ENCODE measurements at regions not wholly inside any gene's neighbourhood (a gene's known extent, or its start where the extent isn't known, plus 50 kb on each side); places are given as distances from the start of the nearest gene placed in this dataset.
"Not testable (repeated sequence)": the region's sequence is repeated elsewhere in the genome, so short reads cannot be mapped to it uniquely, and the experiment has no call there.

DNA sequence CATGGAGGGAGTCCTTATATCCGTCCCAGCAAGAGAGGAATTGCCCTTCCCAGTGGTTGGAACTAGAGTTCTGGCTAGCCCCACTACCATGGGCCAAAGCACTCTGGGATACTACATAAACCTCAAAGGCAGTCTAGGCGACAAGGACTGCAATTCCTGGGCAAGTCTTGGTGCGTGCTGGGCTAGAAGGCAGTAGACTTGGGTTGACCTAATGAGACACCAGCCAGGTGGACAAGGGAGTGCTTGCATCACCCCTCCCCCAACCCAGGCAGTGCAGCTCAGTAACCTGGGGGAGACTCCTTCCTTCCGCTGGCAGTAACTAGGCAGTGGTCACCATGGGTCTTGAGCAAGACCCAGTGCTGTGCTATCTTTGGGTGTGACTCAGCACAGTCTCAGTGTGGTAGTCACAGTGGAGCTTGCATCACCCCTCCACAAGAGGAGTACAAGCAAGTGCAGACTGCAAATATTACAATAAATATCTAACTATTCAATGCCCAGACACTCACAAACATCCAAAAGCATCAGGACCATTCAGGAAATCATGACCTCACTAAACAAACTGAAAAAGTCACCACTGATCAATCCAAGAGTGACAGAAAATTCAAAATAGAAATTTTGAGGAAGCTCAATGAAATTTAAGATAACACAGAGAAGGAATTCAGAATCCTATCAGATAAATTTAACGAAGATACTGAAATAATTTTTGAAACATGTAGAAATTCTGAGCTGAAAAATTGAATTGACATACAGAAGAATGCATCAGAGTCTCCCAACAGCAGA is 84.7 kb upstream of the LYPLAL1 start:
- Histone ChIP-seq H3K4me3 (ENCODE audit: low read length) (no peak overlapping the region), H3K36me3 (ENCODE audit: control insufficient read depth, insufficient read depth, low read length) (no peaks in the 10 kb centered on the region), H3K27me3 (ENCODE audit: control insufficient read depth, insufficient read depth, low read length) (no peaks in the 10 kb centered on the region), H3K9ac (ENCODE audit: low read length) (no peak overlapping the region), H3K27ac (ENCODE audit: low read depth, low read length) (no peak overlapping the region), H3K4me1 (ENCODE audit: control insufficient read depth, insufficient read depth, low read length) (no peaks in the 10 kb centered on the region)

DNA sequence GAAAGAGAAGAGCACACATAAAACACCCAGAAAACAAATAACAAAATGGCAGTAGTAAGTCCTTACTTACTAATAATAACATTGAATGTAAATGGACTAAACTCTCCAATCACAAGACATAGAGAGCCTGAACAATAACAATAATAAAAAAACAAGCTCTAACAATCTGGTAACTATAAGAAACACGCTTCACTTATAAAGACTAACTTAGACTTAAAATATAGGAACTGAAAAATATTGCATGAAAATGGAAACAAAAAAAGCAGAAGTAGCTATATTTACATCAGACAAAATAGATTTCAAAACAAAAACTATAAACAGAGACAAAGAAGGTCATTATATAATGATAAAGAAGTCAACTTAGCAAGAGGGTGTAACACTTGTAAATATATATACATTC is 83.1 kb upstream of the LYPLAL1 start:
- Histone ChIP-seq H3K4me1 (ENCODE audit: control insufficient read depth, insufficient read depth, low read length) (no peaks in the 10 kb centered on the region), H3K27me3 (ENCODE audit: control insufficient read depth, insufficient read depth, low read length) (no peaks in the 10 kb centered on the region), H3K9ac (ENCODE audit: low read length) (no peak overlapping the region), H3K36me3 (ENCODE audit: control insufficient read depth, insufficient read depth, low read length) (no peaks in the 10 kb centered on the region), H3K27ac (ENCODE audit: low read depth, low read length) (no peak overlapping the region), H3K4me3 (ENCODE audit: low read length) (no peak overlapping the region)

DNA sequence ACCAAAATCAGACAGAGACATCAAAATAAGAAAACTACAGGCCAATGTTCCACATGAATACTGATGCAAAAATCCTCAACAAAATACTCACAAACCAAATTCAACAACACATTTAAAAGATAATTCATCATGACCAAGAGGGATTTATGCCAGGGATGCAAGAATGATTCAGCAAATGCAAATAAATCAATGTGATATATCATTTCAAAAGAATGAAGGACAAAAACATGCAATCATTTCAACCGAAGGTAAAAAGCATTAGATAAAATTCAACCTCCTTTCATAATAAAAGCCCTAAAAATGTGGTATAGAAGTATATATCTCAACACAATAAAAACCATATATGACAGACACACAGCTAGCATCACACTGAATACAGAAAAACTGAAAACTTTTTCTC is 81.5 kb upstream of the LYPLAL1 start:
- Histone ChIP-seq H3K27ac (ENCODE audit: low read depth, low read length) (no peak overlapping the region), H3K9ac (ENCODE audit: low read length) (no peak overlapping the region), H3K4me3 (ENCODE audit: low read length) (no peak overlapping the region), H3K36me3 (ENCODE audit: control insufficient read depth, insufficient read depth, low read length) (no peaks in the 10 kb centered on the region), H3K4me1 (ENCODE audit: control insufficient read depth, insufficient read depth, low read length) (no peaks in the 10 kb centered on the region), H3K27me3 (ENCODE audit: control insufficient read depth, insufficient read depth, low read length) (no peaks in the 10 kb centered on the region)

DNA sequence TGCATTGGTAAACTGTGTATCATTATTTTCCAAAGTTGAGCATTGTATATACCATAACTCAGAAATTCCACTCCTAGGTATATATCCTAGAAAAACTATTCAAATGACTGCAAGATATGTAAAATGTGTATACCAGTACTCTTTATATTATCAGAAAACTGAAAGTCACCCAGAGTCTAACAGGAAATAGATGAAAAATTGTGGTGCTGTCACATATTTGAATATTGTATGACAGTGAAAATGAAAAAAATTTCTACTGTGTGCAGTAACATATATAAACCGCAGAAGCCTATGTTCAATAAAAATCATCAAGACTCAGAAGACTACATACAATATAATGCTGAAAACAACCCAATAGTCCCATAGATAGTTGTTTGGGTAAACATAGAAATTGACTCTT is 74.4 kb upstream of the LYPLAL1 start:
- H3K9ac ChIP-seq (ENCODE audit: low read length), result no peak overlapping the region
- no peak overlapping the region for H3K4me3 ChIP-seq (ENCODE audit: low read length)
- H3K27ac ChIP-seq (ENCODE audit: low read depth, low read length), result no peak overlapping the region
- no peaks in the 10 kb centered on the region for H3K36me3 ChIP-seq (ENCODE audit: control insufficient read depth, insufficient read depth, low read length)
- no peaks in the 10 kb centered on the region for H3K27me3 ChIP-seq (ENCODE audit: control insufficient read depth, insufficient read depth, low read length)
- H3K4me1 ChIP-seq (ENCODE audit: control insufficient read depth, insufficient read depth, low read length), result no peaks in the 10 kb centered on the region

DNA sequence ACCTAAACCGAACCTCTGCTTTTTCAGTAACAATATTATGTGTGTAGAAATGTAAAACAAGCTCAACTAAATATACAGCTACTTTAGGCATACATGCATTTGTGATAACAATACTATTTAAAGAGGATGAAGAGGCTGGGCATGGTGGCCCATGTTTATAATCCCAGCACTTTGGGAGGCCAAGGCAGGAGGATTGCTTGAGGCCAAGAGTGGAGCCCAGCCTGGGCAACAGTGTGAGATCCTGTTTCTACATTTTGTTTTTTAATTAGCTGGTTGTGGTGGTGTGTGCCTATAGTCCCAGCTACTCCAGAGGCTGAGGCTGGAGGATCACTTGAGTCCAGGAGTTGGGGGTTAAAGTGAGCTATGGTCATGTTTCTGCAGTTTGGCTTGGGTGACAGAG is 73.6 kb upstream of the LYPLAL1 start:
- Histone ChIP-seq H3K27ac (ENCODE audit: low read depth, low read length) (no peak overlapping the region), H3K9ac (ENCODE audit: low read length) (no peak overlapping the region), H3K4me1 (ENCODE audit: control insufficient read depth, insufficient read depth, low read length) (no peaks in the 10 kb centered on the region), H3K36me3 (ENCODE audit: control insufficient read depth, insufficient read depth, low read length) (no peaks in the 10 kb centered on the region), H3K27me3 (ENCODE audit: control insufficient read depth, insufficient read depth, low read length) (no peaks in the 10 kb centered on the region), H3K4me3 (ENCODE audit: low read length) (no peak overlapping the region)

DNA sequence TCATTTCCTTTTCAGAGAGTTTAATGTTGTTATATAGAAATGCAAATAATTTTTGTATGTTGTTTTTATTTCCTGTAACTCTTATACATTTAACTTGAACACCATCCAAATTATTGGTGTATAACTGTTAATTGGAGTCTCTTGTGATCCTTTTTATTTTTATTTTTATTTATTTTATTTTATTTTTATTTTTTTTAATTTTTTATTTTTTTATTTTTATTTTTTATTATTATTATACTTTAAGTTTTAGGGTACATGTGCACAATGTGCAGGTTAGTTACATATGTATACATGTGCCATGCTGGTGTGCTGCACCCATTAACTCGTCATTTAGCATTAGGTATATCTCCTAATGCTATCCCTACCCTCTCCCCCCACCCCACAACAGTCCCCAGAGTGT is 71.2 kb upstream of the LYPLAL1 start:
- H3K27me3 ChIP-seq (ENCODE audit: control insufficient read depth, insufficient read depth, low read length); H3K4me3 ChIP-seq (ENCODE audit: low read length); H3K36me3 ChIP-seq (ENCODE audit: control insufficient read depth, insufficient read depth, low read length); H3K9ac ChIP-seq (ENCODE audit: low read length); H3K27ac ChIP-seq (ENCODE audit: low read depth, low read length); H3K4me1 ChIP-seq (ENCODE audit: control insufficient read depth, insufficient read depth, low read length): not testable (repeated sequence)

DNA sequence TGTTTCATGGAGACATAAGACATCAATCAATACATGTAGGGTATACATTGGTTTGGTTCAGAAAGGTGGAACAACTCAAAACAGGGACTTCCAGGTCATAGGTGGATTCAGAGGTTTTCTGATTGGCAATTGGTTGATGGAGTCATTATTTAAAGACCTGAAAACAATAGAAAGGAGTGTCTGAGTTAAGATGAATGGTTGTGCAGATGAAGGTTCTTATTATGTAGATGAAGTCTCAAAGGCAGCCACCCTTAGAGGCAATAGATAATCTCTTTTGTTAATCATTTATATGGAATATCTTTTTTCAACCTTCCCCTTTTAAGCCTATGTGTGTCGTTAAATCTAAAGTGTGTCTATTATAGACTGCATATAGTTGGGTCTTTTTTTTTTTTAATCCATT is 67.8 kb upstream of the LYPLAL1 start:
- Histone ChIP-seq H3K36me3 (ENCODE audit: control insufficient read depth, insufficient read depth, low read length) (no peaks in the 10 kb centered on the region), H3K27ac (ENCODE audit: low read depth, low read length) (no peak overlapping the region), H3K27me3 (ENCODE audit: control insufficient read depth, insufficient read depth, low read length) (no peaks in the 10 kb centered on the region), H3K4me1 (ENCODE audit: control insufficient read depth, insufficient read depth, low read length) (no peaks in the 10 kb centered on the region), H3K4me3 (ENCODE audit: low read length) (no peak overlapping the region), H3K9ac (ENCODE audit: low read length) (no peak overlapping the region)

DNA sequence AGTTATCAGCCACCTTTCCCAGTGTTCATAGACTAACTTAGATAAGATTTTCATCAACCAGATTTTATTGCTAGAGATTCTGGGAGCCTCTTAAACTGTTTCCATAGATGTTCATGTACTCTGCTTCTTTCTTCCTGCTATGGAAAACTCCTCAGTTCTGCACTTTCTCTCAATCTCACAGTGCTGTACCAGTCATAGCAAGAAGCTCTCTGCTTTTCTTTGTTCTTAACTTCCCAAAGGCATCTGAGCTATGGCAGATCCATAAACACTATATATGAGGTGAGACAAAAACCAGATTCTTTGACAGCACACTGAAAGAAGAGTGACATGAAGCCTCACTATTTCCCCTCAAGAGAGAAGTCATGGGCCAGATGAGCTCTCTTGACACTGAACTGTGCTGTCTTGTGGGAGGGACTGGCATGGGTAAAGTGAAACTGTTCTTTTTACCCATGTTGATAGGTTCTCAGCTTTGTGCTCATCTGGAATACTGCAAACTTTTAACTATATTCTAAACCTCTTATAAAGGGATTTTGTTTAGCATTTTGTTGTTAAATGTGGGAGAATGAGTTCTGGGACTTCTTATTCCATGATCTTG is 64.2 kb upstream of the LYPLAL1 start:
- no peaks in the 10 kb centered on the region for H3K27me3 ChIP-seq (ENCODE audit: control insufficient read depth, insufficient read depth, low read length)
- H3K4me1 ChIP-seq (ENCODE audit: control insufficient read depth, insufficient read depth, low read length), result no peaks in the 10 kb centered on the region
- H3K4me3 ChIP-seq (ENCODE audit: low read length), result no peak overlapping the region
- no peaks in the 10 kb centered on the region for H3K36me3 ChIP-seq (ENCODE audit: control insufficient read depth, insufficient read depth, low read length)
- no peak overlapping the region for H3K9ac ChIP-seq (ENCODE audit: low read length)
- no peak overlapping the region for H3K27ac ChIP-seq (ENCODE audit: low read depth, low read length)

DNA sequence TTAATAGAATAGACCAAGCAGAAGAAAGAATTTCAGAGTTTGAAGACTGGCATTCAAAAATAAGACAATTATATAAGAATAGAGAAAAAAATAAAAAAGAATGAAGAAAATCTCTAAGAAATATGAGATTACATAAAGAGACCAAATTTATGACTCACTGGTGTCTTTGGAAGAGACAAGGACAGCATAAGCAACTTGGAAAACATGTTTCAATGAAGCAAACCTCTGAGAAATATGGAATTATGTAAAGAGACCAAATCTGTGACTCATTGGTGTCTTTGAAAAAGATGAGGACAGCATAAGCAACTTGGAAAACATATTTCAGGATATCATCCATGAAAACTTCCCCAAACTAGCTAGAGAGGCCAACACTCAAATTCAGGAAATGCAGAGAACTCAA is 60.4 kb upstream of the LYPLAL1 start:
- H3K4me1 ChIP-seq (ENCODE audit: control insufficient read depth, insufficient read depth, low read length), result no peaks in the 10 kb centered on the region
- no peak overlapping the region for H3K4me3 ChIP-seq (ENCODE audit: low read length)
- no peak overlapping the region for H3K27ac ChIP-seq (ENCODE audit: low read depth, low read length)
- no peaks in the 10 kb centered on the region for H3K27me3 ChIP-seq (ENCODE audit: control insufficient read depth, insufficient read depth, low read length)
- no peak overlapping the region for H3K9ac ChIP-seq (ENCODE audit: low read length)
- H3K36me3 ChIP-seq (ENCODE audit: control insufficient read depth, insufficient read depth, low read length), result no peaks in the 10 kb centered on the region

DNA sequence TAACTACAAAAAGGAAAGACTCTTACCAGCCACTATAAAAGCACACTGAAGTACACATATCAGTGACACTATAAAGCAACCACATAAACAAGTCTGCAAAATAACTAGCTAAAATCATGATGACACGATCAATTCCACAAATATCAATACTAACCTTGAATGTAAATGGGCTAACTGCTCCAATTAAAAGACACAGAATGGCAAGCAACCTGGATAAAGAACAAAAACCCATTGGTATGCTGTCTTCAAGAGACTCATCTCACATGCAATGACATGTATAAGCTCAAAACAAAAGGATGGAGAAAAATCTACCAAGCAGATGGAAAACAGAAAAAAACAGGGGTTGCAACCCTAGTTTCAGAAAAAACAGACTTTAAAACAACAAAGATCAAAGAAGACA is 59.7 kb upstream of the LYPLAL1 start:
- Histone ChIP-seq H3K4me1 (ENCODE audit: control insufficient read depth, insufficient read depth, low read length) (no peaks in the 10 kb centered on the region), H3K36me3 (ENCODE audit: control insufficient read depth, insufficient read depth, low read length) (no peaks in the 10 kb centered on the region), H3K9ac (ENCODE audit: low read length) (no peak overlapping the region), H3K27me3 (ENCODE audit: control insufficient read depth, insufficient read depth, low read length) (no peaks in the 10 kb centered on the region), H3K27ac (ENCODE audit: low read depth, low read length) (no peak overlapping the region), H3K4me3 (ENCODE audit: low read length) (no peak overlapping the region)

DNA sequence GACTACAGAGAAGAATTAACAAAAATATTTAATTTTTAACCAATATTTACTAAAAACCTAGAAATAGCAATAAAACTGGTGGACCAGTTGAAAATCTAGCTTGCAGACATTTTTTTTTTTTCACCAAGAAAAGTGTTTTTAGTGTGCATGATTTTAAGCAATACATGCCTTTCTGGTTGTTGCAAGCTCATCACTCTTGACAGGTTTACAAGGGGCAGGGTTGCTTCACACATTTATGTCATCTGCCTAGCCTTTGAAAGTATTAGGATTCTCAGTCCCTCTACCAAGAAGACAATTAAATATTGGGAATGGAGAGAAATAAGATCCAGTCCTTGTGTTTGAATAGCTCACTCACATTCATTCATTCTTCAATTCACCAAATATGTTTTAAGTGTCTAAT is 53.8 kb upstream of the LYPLAL1 start:
- Histone ChIP-seq H3K9ac (ENCODE audit: low read length) (no peak overlapping the region), H3K36me3 (ENCODE audit: control insufficient read depth, insufficient read depth, low read length) (no peaks in the 10 kb centered on the region), H3K4me3 (ENCODE audit: low read length) (no peak overlapping the region), H3K4me1 (ENCODE audit: control insufficient read depth, insufficient read depth, low read length) (no peaks in the 10 kb centered on the region), H3K27ac (ENCODE audit: low read depth, low read length) (no peak overlapping the region), H3K27me3 (ENCODE audit: control insufficient read depth, insufficient read depth, low read length) (no peaks in the 10 kb centered on the region)

DNA sequence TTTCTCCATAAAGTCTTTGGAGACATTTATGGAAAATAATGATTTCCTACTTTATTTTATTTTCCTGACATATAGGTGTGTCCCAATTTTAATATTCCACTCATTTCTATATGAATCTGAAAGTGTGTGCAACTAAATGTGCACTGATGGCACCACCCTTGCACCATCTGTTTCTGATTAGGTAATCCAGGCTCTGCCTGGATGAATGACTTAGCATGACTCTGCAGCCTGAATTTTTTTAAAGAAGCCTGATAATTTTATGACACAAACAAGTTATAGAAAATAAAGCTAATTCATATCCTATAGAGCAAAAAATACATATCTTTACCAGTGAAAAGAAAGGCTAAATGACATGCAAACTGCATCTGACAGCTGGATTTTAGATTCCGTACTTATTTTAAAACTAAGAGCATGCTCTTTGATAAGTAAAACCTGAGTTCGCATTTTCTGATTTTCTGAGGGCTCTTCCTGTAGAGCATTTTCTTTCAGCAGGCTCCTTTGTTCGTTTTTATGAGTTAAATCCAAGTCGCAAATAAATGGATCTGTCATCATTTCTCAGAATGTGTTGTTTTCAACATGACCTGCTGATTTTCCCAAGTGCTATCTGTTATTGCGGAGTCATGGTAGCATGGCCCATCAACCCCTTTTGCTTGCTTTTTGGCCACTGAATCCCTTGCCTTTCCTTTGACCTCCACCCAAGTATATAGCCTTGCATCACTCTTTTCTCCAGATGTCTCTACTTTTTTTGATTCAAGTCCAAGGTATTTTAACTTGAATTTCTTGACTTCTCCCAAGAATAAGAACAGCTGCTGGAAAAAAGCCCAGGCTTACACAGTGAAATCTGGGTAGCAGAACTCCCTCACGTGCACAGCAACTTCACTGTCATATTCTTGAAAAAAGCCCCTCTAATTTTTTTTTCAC is 52.8 kb upstream of the LYPLAL1 start:
- Histone ChIP-seq H3K27me3 (ENCODE audit: control insufficient read depth, insufficient read depth, low read length) (no peaks in the 10 kb centered on the region), H3K27ac (ENCODE audit: low read depth, low read length) (no peak overlapping the region), H3K4me1 (ENCODE audit: control insufficient read depth, insufficient read depth, low read length) (no peaks in the 10 kb centered on the region), H3K4me3 (ENCODE audit: low read length) (no peak overlapping the region), H3K36me3 (ENCODE audit: control insufficient read depth, insufficient read depth, low read length) (no peaks in the 10 kb centered on the region), H3K9ac (ENCODE audit: low read length) (no peak overlapping the region)

Data from rectal smooth muscle tissue (tissue), 1 donor.